ENCODE measurements at regions not wholly inside any gene's neighbourhood (a gene's known extent, or its start where the extent isn't known, plus 50 kb on each side); places are given as distances from the start of the nearest gene placed in this dataset.

- POLR2A ChIA-PET = no interaction called here
- no peak overlapping the region for H3K27ac Mint-ChIP-seq
- no peak for TF ChIP-seq ZNF317 (CRISPR knock-in tag; IDR thresholded peaks at IDR 0.05; ENCODE audit: borderline replicate concordance, low read depth)
- no peak for TF ChIP-seq MXD4 (CRISPR knock-in tag; IDR thresholded peaks at IDR 0.05; ENCODE audit: borderline replicate concordance)
- TF ChIP-seq, protein P1, sequence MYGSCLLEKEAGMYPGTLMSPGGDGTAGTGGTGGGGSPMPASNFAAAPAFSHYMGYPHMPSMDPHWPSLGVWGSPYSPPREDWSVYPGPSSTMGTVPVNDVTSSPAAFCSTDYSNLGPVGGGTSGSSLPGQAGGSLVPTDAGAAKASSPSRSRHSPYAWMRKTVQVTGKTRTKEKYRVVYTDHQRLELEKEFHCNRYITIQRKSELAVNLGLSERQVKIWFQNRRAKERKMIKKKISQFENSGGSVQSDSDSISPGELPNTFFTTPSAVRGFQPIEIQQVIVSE (CRISPR knock-in tag; IDR thresholded peaks at IDR 0.05; ENCODE audit: borderline replicate concordance) = no peak
- TF ChIP-seq, protein P2, sequence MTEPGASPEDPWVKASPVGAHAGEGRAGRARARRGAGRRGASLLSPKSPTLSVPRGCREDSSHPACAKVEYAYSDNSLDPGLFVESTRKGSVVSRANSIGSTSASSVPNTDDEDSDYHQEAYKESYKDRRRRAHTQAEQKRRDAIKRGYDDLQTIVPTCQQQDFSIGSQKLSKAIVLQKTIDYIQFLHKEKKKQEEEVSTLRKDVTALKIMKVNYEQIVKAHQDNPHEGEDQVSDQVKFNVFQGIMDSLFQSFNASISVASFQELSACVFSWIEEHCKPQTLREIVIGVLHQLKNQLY (CRISPR knock-in tag; IDR thresholded peaks at IDR 0.05) = no peak
- no peak for TF ChIP-seq TP53 (CRISPR knock-in tag; IDR thresholded peaks at IDR 0.05)
- no peak for TF ChIP-seq ZNF232 (CRISPR knock-in tag; IDR thresholded peaks at IDR 0.05)
- TF ChIP-seq, protein P3, sequence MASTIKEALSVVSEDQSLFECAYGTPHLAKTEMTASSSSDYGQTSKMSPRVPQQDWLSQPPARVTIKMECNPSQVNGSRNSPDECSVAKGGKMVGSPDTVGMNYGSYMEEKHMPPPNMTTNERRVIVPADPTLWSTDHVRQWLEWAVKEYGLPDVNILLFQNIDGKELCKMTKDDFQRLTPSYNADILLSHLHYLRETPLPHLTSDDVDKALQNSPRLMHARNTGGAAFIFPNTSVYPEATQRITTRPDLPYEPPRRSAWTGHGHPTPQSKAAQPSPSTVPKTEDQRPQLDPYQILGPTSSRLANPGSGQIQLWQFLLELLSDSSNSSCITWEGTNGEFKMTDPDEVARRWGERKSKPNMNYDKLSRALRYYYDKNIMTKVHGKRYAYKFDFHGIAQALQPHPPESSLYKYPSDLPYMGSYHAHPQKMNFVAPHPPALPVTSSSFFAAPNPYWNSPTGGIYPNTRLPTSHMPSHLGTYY (CRISPR knock-in tag; IDR thresholded peaks at IDR 0.05) = no peak
- TF ChIP-seq SMAD4 (CRISPR knock-in tag; IDR thresholded peaks at IDR 0.05) = no peak
- TF ChIP-seq, protein P4, sequence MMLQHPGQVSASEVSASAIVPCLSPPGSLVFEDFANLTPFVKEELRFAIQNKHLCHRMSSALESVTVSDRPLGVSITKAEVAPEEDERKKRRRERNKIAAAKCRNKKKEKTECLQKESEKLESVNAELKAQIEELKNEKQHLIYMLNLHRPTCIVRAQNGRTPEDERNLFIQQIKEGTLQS (CRISPR knock-in tag; conservative IDR thresholded peaks at IDR 0.05) = no peak
- TF ChIP-seq, protein P5, sequence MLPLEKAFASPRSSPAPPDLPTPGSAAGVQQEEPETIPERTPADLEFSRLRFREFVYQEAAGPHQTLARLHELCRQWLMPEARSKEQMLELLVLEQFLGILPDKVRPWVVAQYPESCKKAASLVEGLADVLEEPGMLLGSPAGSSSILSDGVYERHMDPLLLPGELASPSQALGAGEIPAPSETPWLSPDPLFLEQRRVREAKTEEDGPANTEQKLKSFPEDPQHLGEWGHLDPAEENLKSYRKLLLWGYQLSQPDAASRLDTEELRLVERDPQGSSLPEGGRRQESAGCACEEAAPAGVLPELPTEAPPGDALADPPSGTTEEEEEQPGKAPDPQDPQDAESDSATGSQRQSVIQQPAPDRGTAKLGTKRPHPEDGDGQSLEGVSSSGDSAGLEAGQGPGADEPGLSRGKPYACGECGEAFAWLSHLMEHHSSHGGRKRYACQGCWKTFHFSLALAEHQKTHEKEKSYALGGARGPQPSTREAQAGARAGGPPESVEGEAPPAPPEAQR (CRISPR knock-in tag; IDR thresholded peaks at IDR 0.05) = no peak
- TF ChIP-seq OVOL2 (CRISPR knock-in tag; IDR thresholded peaks at IDR 0.05; ENCODE audit: borderline replicate concordance) = no peak
- no peak for TF ChIP-seq ZNF219 (CRISPR knock-in tag; IDR thresholded peaks at IDR 0.05; ENCODE audit: borderline replicate concordance)
- no peak for TF ChIP-seq NR1H2 (CRISPR knock-in tag; IDR thresholded peaks at IDR 0.05)
Measured at GRCh38 chr7:134391223-134391622, 67.7 kb downstream of the AKR1B1 start.

GRCh38 chr7:134388336-134389019 is 70.4 kb downstream of the AKR1B1 start:
- H3K9me3 Mint-ChIP-seq = peaks cover 19% of the 10 kb centered on the region
- no peak overlapping the region for H3K4me3 Mint-ChIP-seq
- DNase-seq (ENCODE audit: low spot score) (no peak), ATAC-seq (no peak)
- H3K4me1 Mint-ChIP-seq = no peaks in the 10 kb centered on the region
- POLR2A ChIA-PET = no interaction called here
- H3K36me3 Mint-ChIP-seq = peaks cover 17% of the 10 kb centered on the region
- H3K27ac Mint-ChIP-seq = no peak overlapping the region
- H3K27me3 Mint-ChIP-seq (ENCODE audit: low read depth) = no peaks in the 10 kb centered on the region
- CTCF ChIA-PET = no interaction called here
- TF ChIP-seq, protein P6, sequence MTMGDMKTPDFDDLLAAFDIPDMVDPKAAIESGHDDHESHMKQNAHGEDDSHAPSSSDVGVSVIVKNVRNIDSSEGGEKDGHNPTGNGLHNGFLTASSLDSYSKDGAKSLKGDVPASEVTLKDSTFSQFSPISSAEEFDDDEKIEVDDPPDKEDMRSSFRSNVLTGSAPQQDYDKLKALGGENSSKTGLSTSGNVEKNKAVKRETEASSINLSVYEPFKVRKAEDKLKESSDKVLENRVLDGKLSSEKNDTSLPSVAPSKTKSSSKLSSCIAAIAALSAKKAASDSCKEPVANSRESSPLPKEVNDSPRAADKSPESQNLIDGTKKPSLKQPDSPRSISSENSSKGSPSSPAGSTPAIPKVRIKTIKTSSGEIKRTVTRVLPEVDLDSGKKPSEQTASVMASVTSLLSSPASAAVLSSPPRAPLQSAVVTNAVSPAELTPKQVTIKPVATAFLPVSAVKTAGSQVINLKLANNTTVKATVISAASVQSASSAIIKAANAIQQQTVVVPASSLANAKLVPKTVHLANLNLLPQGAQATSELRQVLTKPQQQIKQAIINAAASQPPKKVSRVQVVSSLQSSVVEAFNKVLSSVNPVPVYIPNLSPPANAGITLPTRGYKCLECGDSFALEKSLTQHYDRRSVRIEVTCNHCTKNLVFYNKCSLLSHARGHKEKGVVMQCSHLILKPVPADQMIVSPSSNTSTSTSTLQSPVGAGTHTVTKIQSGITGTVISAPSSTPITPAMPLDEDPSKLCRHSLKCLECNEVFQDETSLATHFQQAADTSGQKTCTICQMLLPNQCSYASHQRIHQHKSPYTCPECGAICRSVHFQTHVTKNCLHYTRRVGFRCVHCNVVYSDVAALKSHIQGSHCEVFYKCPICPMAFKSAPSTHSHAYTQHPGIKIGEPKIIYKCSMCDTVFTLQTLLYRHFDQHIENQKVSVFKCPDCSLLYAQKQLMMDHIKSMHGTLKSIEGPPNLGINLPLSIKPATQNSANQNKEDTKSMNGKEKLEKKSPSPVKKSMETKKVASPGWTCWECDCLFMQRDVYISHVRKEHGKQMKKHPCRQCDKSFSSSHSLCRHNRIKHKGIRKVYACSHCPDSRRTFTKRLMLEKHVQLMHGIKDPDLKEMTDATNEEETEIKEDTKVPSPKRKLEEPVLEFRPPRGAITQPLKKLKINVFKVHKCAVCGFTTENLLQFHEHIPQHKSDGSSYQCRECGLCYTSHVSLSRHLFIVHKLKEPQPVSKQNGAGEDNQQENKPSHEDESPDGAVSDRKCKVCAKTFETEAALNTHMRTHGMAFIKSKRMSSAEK (CRISPR knock-in tag; IDR thresholded peaks at IDR 0.05; ENCODE audit: borderline replicate concordance) = no peak
- no peak for TF ChIP-seq ZNF671 (CRISPR knock-in tag; IDR thresholded peaks at IDR 0.05)
- no peak for TF ChIP-seq FOXP1 (CRISPR knock-in tag; IDR thresholded peaks at IDR 0.05; ENCODE audit: borderline replicate concordance)
- TF ChIP-seq SP1 (CRISPR knock-in tag; conservative IDR thresholded peaks at IDR 0.05) = no peak
- TF ChIP-seq ZMAT4 (CRISPR knock-in tag; IDR thresholded peaks at IDR 0.05) = no peak
- TF ChIP-seq, protein P7, sequence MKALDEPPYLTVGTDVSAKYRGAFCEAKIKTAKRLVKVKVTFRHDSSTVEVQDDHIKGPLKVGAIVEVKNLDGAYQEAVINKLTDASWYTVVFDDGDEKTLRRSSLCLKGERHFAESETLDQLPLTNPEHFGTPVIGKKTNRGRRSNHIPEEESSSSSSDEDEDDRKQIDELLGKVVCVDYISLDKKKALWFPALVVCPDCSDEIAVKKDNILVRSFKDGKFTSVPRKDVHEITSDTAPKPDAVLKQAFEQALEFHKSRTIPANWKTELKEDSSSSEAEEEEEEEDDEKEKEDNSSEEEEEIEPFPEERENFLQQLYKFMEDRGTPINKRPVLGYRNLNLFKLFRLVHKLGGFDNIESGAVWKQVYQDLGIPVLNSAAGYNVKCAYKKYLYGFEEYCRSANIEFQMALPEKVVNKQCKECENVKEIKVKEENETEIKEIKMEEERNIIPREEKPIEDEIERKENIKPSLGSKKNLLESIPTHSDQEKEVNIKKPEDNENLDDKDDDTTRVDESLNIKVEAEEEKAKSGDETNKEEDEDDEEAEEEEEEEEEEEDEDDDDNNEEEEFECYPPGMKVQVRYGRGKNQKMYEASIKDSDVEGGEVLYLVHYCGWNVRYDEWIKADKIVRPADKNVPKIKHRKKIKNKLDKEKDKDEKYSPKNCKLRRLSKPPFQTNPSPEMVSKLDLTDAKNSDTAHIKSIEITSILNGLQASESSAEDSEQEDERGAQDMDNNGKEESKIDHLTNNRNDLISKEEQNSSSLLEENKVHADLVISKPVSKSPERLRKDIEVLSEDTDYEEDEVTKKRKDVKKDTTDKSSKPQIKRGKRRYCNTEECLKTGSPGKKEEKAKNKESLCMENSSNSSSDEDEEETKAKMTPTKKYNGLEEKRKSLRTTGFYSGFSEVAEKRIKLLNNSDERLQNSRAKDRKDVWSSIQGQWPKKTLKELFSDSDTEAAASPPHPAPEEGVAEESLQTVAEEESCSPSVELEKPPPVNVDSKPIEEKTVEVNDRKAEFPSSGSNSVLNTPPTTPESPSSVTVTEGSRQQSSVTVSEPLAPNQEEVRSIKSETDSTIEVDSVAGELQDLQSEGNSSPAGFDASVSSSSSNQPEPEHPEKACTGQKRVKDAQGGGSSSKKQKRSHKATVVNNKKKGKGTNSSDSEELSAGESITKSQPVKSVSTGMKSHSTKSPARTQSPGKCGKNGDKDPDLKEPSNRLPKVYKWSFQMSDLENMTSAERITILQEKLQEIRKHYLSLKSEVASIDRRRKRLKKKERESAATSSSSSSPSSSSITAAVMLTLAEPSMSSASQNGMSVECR (CRISPR knock-in tag; IDR thresholded peaks at IDR 0.05; ENCODE audit: borderline replicate concordance) = no peak
- no peak for TF ChIP-seq GABPB1 (CRISPR knock-in tag; IDR thresholded peaks at IDR 0.05)

More at GRCh38 chr7:134391223-134391622, 67.7 kb downstream of the AKR1B1 start:
- H3K4me1 Mint-ChIP-seq = no peaks in the 10 kb centered on the region
- DNase-seq (ENCODE audit: low spot score) = no peak
- H3K36me3 Mint-ChIP-seq = peaks cover 5% of the 10 kb centered on the region
- ATAC-seq = no peak
- H3K27me3 Mint-ChIP-seq (ENCODE audit: low read depth) = no peaks in the 10 kb centered on the region
- H3K4me3 Mint-ChIP-seq = no peak overlapping the region
- CTCF ChIA-PET = no interaction called here
- H3K9me3 Mint-ChIP-seq = peaks cover 5% of the 10 kb centered on the region

Measured in WTC11 (cell line).